ENCODE measurements at regions not wholly inside any gene's neighbourhood (a gene's known extent, or its start where the extent isn't known, plus 50 kb on each side); places are given as distances from the start of the nearest gene placed in this dataset.
A peak's percentile ranks its signal among the peaks of the same experiment; 100 is the strongest.

DNA sequence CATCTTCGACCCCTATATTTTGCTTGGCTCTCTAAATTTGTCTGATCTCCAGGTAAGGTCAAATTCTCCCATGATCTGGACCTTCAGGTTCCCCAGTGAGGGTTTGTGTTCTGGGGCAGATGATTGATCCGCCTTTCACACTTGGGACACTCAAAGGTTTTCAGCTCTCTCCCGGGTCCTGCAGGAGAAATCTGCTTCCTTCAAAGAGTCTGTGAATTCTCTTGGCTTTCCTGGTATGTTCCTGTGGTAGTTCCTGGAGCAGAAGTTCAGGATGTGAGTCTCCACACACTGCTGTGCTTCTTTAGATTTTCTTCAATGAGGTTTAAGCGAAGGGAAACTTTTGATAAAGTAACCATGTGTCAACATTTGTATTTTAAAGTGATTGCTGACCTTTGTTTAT, 318.0 kb downstream of the TAF11L14 start:
- Histone ChIP-seq H2AFZ (peak overlapping the region; percentile 90), H3K4me1 (ENCODE audit: insufficient read depth) (no peaks in the 10 kb centered on the region), H3K4me3 (no peak overlapping the region), H3K79me2 (replicated peaks; ENCODE audit: insufficient read depth) (no peaks in the 10 kb centered on the region), H3K27me3 (ENCODE audit: insufficient read depth) (no peaks in the 10 kb centered on the region), H3K27ac (ENCODE audit: low read depth) (no peak overlapping the region), H3K9me2 (ENCODE audit: insufficient read depth) (peaks cover 11% of the 10 kb centered on the region; the same call in 1 of the 2 replicates), H3K36me3 (ENCODE audit: insufficient read depth) (no peaks in the 10 kb centered on the region), H3F3A (replicated peaks; ENCODE audit: low read depth) (no peaks in the 10 kb centered on the region), H4K20me1 (replicated peaks; ENCODE audit: insufficient read depth) (no peaks in the 10 kb centered on the region), H3K4me2 (no peak overlapping the region)
- no peak overlapping the region for H3K27ac Mint-ChIP-seq
- peaks cover 3% of the 10 kb centered on the region for H3K27me3 Mint-ChIP-seq (ENCODE audit: insufficient read depth, low read depth, poor library complexity)
- TF ChIP-seq ZNF114 (CRISPR knock-in tag; IDR thresholded peaks at IDR 0.05): no peak
- no peak for DNase-seq (ENCODE audit: low spot score)
- H3K9me3 Mint-ChIP-seq: peaks cover 4% of the 10 kb centered on the region; the same call in 2 of the 3 replicates
- H3K4me3 Mint-ChIP-seq: no peak overlapping the region
- H3K4me1 Mint-ChIP-seq: peaks cover 4% of the 10 kb centered on the region
- no peaks in the 10 kb centered on the region for H3K36me3 Mint-ChIP-seq (ENCODE audit: low read depth)
- no peak for ATAC-seq

DNA sequence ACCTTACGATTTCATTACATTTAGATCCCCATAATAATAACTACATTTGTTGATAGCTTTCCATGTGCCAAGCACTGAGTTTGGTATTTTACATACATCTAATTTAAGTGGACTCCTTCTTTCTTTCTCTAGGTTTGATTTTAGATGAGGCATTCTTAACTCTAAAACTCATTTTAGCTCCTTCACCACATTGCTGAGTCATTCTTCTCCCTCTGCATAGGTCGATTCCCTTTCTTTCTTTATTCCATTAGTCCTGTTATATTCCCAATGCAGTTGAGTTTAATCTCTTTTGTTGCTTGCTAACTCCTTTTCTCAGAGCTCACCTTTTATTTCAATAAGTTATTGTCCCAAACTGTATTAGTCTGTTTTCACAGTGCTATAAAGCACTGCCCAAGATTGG, 329.8 kb downstream of the TAF11L14 start:
- Histone ChIP-seq H3K27ac (ENCODE audit: low read depth) (no peak overlapping the region), H3K79me2 (replicated peaks; ENCODE audit: insufficient read depth) (no peaks in the 10 kb centered on the region), H3K4me3 (no peak overlapping the region), H3F3A (replicated peaks; ENCODE audit: low read depth) (no peaks in the 10 kb centered on the region), H3K4me2 (no peak overlapping the region), H3K9me2 (ENCODE audit: insufficient read depth) (0 out of 2 replicates have a peak, but pooled peaks cover 3% of the 10 kb centered on the region), H3K36me3 (ENCODE audit: insufficient read depth) (no peaks in the 10 kb centered on the region), H2AFZ (peak overlapping the region; percentile 61; the same call in 1 of the 2 replicates), H3K27me3 (ENCODE audit: insufficient read depth) (no peaks in the 10 kb centered on the region), H4K20me1 (replicated peaks; ENCODE audit: insufficient read depth) (no peaks in the 10 kb centered on the region), H3K4me1 (ENCODE audit: insufficient read depth) (no peaks in the 10 kb centered on the region)
- Mint-ChIP-seq H3K4me1 (no peaks in the 10 kb centered on the region), H3K9me3 (peaks cover 9% of the 10 kb centered on the region; the same call in 2 of the 3 replicates), H3K27me3 (ENCODE audit: insufficient read depth, low read depth, poor library complexity) (no peaks in the 10 kb centered on the region), H3K36me3 (ENCODE audit: low read depth) (peaks cover 4% of the 10 kb centered on the region; the same call in 2 of the 3 replicates), H3K27ac (no peak overlapping the region), H3K4me3 (no peak overlapping the region)
- DNase-seq (ENCODE audit: low spot score) (no peak), ATAC-seq (no peak)
- TF ChIP-seq ZNF114 (CRISPR knock-in tag; IDR thresholded peaks at IDR 0.05): no peak
- no peak for TF ChIP-seq JUNB (IDR thresholded peaks at IDR 0.05; ENCODE audit: unreplicated experiment)
- TF ChIP-seq NANOG (IDR thresholded peaks at IDR 0.05; ENCODE audit: borderline replicate concordance): no peak
- no peak for TF ChIP-seq CREB1 (CRISPR knock-in tag; IDR thresholded peaks at IDR 0.05; ENCODE audit: low read depth)
- no peak for TF ChIP-seq CTCF (conservative IDR thresholded peaks at IDR 0.05; ENCODE audit: low read depth in 2 of 2)
- no peak for TF ChIP-seq ZNF331 (CRISPR knock-in tag; IDR thresholded peaks at IDR 0.05; ENCODE audit: low read depth)
- TF ChIP-seq, protein P1, sequence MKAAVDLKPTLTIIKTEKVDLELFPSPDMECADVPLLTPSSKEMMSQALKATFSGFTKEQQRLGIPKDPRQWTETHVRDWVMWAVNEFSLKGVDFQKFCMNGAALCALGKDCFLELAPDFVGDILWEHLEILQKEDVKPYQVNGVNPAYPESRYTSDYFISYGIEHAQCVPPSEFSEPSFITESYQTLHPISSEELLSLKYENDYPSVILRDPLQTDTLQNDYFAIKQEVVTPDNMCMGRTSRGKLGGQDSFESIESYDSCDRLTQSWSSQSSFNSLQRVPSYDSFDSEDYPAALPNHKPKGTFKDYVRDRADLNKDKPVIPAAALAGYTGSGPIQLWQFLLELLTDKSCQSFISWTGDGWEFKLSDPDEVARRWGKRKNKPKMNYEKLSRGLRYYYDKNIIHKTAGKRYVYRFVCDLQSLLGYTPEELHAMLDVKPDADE (IDR thresholded peaks at IDR 0.05): no peak
